ENCODE measurements at regions not wholly inside any gene's neighbourhood (a gene's known extent, or its start where the extent isn't known, plus 50 kb on each side); places are given as distances from the start of the nearest gene placed in this dataset.

GRCh38 chr2:226474131-226474530, 325.5 kb downstream of the IRS1 start:
- intact Hi-C loops (cut with micrococcal nuclease; ENCODE audit: unreplicated experiment): loop anchor here (10.0 kb wide), 1 partner anchor 809 kb away; no protein-coding TSS in a partner anchor

GRCh38 chr2:226471987-226472470, 327.6 kb downstream of the IRS1 start:
- intact Hi-C loops (cut with micrococcal nuclease; ENCODE audit: unreplicated experiment): loop anchor here (10.0 kb wide), 1 partner anchor 807 kb away; no protein-coding TSS in a partner anchor
- ATAC-seq (no peak), DNase-seq (ENCODE audit: low read depth, low spot score) (no peak)
- POLR2A ChIA-PET: no interaction called here
- Histone ChIP-seq H3K27me3 (ENCODE audit: control insufficient read depth, insufficient read depth, low read length) (no peaks in the 10 kb centered on the region), H3K36me3 (ENCODE audit: control insufficient read depth, insufficient read depth, low read length) (no peaks in the 10 kb centered on the region), H3K4me3 (ENCODE audit: low read depth in 2 of 2, low read length in 2 of 2) (no peak overlapping the region), H3K27ac (ENCODE audit: low read length) (no peak overlapping the region; the same call in 1 of the 2 replicates), H3K9me3 (ENCODE audit: control insufficient read depth, insufficient read depth, low read depth, low read length) (no peaks in the 10 kb centered on the region), H3K4me1 (ENCODE audit: control insufficient read depth, insufficient read depth, low read length) (no peaks in the 10 kb centered on the region)
- no TSS peak for BruUV-seq (replicated peaks)
- TF ChIP-seq CTCF (IDR thresholded peaks at IDR 0.05) (no peak), SIN3A (IDR thresholded peaks at IDR 0.05; ENCODE audit: borderline replicate concordance, insufficient read depth, low read depth, low read length) (no peak), REST (IDR thresholded peaks at IDR 0.05; ENCODE audit: insufficient read depth in 1 of 2, low read depth in 2 of 2, low read length in 1 of 2) (no peak), TCF7L2 (IDR thresholded peaks at IDR 0.05; ENCODE audit: low read depth, low read length) (no peak), POLR2AphosphoS5 (IDR thresholded peaks at IDR 0.05; ENCODE audit: low read depth, low read length) (no peak)
- in situ Hi-C loops (cut with HindIII; ENCODE audit: low pct_unique_long_range_greater_than_20kb, low sequenced_read_pairs): no loop called here
- CTCF ChIA-PET: no interaction called here

More at GRCh38 chr2:226474131-226474530, 325.5 kb downstream of the IRS1 start:
- ATAC-seq: no peak
- no TSS peak for BruUV-seq (replicated peaks)
- Histone ChIP-seq H3K27ac (ENCODE audit: low read length) (no peak overlapping the region), H3K27me3 (ENCODE audit: control insufficient read depth, insufficient read depth, low read length) (no peaks in the 10 kb centered on the region), H3K36me3 (ENCODE audit: control insufficient read depth, insufficient read depth, low read length) (no peaks in the 10 kb centered on the region), H3K4me3 (ENCODE audit: low read depth in 2 of 2, low read length in 2 of 2) (no peak overlapping the region), H3K9me3 (ENCODE audit: control insufficient read depth, insufficient read depth, low read depth, low read length) (no peaks in the 10 kb centered on the region), H3K4me1 (ENCODE audit: control insufficient read depth, insufficient read depth, low read length) (peaks cover 18% of the 10 kb centered on the region)
- ChIA-PET POLR2A (no interaction called here), CTCF (no interaction called here)
- TF ChIP-seq POLR2AphosphoS5 (IDR thresholded peaks at IDR 0.05; ENCODE audit: low read depth, low read length): no peak
- no peak for TF ChIP-seq SIN3A (IDR thresholded peaks at IDR 0.05; ENCODE audit: borderline replicate concordance, insufficient read depth, low read depth, low read length)
- no peak for TF ChIP-seq TCF7L2 (IDR thresholded peaks at IDR 0.05; ENCODE audit: low read depth, low read length)
- TF ChIP-seq REST (IDR thresholded peaks at IDR 0.05; ENCODE audit: insufficient read depth in 1 of 2, low read depth in 2 of 2, low read length in 1 of 2): no peak
- TF ChIP-seq CTCF (IDR thresholded peaks at IDR 0.05): no peak
- DNase-seq (ENCODE audit: low read depth, low spot score): no peak
- in situ Hi-C loops (cut with HindIII; ENCODE audit: low pct_unique_long_range_greater_than_20kb, low sequenced_read_pairs): no loop called here

Data from Panc1 (cell line).